HG03520 (cell line): ENCODE measurements at regions not wholly inside any gene's neighbourhood (a gene's known extent, or its start where the extent isn't known, plus 50 kb on each side); places are given as distances from the start of the nearest gene placed in this dataset.
"Not testable (repeated sequence)": the region's sequence is repeated elsewhere in the genome, so short reads cannot be mapped to it uniquely, and the experiment has no call there.

Source experiments
- ATAC-seq: cut with Tn5 transposase; IDR thresholded peaks from one replicate; pipeline ENCODE4 v1.9.1; 2021; ENCODE audit warnings: mild to moderate bottlenecking, moderate library complexity; ENCODE audit not compliant: unreplicated experiment

DNA sequence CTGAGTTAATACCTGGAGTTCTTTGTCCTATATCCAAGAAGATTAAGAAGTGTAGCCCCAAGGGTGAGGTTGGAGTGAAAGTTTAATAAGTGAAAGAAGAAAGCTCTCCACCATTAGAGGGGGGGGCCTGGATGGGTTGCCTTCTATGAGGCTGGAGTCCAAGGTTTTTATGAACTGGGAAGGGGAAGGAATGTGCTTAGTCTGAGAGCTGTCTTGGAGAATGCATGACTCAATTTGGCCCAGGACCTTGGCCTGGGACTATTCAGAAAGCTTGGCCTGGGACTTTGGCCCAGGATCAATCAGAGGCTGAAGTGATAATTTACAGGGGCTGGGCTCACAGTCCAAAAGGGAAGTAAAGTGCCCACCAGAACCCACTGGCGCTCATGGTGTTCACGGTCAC, 1049.0 kb upstream of the GRIA3 start:
- no peak for ATAC-seq

GRCh38 chrX:122140219-122140618, 1043.9 kb upstream of the GRIA3 start:
- ATAC-seq, result not testable (repeated sequence)

GRCh38 chrX:122154019-122154418, 1030.1 kb upstream of the GRIA3 start:
- ATAC-seq, result no peak

GRCh38 chrX:122168241-122168640, 1015.8 kb upstream of the GRIA3 start:
- no peak for ATAC-seq

GRCh38 chrX:122184791-122185190, 999.3 kb upstream of the GRIA3 start:
- no peak for ATAC-seq

GRCh38 chrX:122187069-122187713, 996.9 kb upstream of the GRIA3 start:
- ATAC-seq, result no peak

GRCh38 chrX:122188751-122189150, 995.3 kb upstream of the GRIA3 start:
- no peak for ATAC-seq

- ATAC-seq, result no peak
These were observed 987.7 kb upstream of the GRIA3 start for GRCh38 chrX:122196343-122196742.

- no peak for ATAC-seq
These were observed 980.7 kb upstream of the GRIA3 start for GRCh38 chrX:122203399-122203798.

DNA sequence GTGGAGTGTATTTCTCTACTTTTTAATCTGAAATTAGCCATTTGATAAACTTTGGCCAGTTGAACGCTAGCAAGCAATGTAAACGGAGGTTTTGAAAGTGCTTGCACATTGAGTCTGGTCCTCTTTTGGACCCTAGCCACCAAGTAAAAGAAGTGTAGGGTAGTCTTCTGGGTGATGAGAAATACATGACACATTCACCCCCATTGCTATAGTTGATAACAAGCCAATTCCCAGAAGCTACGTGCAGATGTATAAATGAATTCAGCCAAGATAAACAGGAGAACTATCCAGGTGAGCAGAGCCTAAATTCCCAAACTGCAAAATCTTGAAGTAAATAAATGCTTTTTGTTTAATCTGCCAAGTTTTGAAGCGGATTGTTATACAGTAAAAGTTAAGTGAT, 965.4 kb upstream of the GRIA3 start:
- ATAC-seq, result no peak

GRCh38 chrX:122219226-122219625, 964.9 kb upstream of the GRIA3 start:
- no peak for ATAC-seq

GRCh38 chrX:122219735-122220134, 964.3 kb upstream of the GRIA3 start:
- ATAC-seq, result no peak

DNA sequence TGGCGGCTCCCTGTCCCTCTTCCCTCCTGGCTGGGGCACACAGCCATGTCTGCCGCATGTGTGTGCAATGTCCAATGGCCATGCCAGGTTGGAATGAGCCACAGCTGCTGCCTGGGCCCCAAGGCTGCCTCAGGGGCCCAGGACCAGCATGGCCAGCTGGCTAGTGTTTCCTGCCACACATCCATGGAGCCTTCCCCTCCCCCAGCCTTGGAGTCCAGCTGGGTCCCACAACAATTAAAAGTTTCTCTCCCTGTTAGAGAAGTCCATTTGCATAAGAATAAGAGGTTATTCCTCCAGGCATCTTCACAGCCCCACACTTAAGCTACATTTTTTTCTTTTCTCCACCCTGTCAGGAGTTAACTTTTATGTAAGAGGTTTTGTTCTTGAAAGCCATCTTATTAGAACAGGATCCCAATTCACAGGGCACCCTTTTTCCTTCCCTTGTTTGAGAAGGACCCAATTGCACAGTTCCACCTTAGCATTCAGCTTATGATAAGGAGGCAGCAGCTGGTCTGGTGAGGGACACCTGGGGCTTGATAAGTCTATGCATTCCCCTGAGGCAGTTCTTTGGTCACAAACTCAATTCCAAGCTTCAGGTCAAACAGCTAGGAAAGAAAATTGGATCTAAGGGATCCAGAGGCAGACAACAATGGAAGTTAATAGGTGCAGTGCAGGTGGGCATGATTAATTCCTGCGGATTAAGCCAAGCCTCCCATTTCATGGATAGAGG, 963.3 kb upstream of the GRIA3 start:
- ATAC-seq, result no peak

DNA sequence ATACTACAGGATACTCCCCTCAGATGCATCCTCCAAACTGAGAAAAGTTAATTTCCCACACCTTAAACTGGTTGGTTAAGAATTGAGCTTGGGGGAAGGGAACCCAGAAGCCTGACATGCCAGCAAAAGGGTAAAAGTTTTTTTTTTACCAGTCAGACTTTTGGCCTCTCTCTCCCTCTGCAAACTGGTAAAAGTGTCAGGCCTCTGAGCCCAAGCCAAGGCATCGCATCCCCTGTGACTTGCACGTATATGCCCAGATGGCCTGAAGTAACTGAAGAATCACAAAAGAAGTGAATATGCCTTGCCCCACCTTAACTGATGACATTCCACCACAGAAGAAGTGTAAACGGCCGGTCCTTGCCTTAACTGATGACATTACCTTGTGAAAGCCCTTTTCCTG, 962.3 kb upstream of the GRIA3 start:
- not testable (repeated sequence) for ATAC-seq

DNA sequence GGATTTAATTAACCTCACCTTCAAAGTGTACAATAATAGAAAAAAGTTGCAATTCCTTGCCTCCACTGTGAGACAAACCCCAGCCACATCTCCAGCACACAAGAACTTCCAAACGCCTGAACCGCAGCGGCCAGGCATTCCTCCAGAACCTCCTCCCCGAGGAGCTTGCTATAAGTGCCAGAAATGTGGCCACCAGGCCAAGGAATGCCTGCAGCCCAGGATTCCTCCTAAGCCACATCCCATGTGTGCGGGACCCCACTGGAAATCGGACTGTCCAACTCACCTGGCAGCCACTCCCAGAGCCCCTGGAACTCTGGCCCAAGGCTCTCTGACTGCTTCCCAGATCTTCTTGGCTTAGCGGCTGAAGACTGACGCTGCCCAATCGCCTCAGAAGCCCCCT, 959.9 kb upstream of the GRIA3 start:
- not testable (repeated sequence) for ATAC-seq

DNA sequence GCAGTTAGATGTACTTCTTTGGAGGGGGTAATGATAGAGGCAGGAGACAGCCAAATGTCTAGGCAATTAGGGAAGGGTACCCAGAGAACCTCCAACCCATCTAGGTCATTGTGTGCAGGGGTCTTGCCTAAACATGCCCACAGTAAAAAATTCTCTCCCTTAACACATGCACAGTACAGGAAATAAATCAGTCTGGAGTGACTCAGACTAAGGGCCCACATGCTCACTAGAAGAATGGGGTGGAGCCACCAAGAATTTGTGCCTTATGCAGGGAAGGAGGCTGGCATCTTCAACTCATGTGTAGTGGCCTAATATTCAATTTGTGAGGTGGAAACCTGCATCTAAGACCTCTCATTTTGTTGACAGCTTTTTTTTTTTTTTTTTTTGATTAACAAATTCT, 945.3 kb upstream of the GRIA3 start:
- ATAC-seq, result no peak

DNA sequence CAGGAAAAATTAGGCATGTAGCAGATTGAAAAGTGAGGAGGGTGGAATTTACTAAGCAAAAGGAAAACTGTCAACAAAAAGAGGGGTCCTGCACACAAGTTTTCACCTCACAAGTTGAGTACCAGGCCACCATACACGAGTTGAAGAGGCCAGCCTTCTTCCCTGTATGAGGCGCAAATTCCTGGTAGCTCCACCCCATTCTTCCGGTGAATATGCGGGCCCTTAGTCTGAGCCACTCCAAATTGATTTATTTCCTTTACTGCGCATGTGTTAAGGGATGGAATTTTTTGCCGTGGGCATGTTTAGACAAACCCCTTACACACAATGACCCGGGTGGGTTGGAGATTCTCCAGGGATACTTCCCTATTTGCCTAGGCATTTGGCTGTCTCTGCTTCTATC, 942.1 kb upstream of the GRIA3 start:
- ATAC-seq, result no peak

GRCh38 chrX:122244080-122244479, 940.0 kb upstream of the GRIA3 start:
- ATAC-seq, result no peak

- ATAC-seq, result no peak
These were observed 938.9 kb upstream of the GRIA3 start for GRCh38 chrX:122245175-122245574.

DNA sequence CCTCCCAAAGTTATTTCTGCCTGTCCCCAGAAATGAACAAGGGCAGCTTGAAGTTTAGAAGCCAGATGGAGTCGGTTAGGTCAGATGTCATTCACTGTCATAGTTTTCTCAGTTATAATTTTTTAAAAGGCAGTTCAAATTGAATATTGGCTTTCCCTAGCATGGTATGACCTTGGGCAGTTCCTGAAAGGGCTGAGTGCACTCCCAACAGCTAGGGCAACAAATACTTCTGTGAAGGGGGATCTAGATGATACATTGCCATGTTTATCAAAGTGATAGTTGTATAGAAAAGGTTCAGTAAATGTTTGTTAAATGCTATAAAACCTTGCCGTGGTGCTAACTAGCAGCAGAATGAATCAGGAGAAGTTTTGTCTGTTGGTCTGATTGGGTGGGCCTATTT, 938.1 kb upstream of the GRIA3 start:
- ATAC-seq, result no peak

- no peak for ATAC-seq
These were observed 937.1 kb upstream of the GRIA3 start for GRCh38 chrX:122246937-122247336.

GRCh38 chrX:122248681-122249080, 935.4 kb upstream of the GRIA3 start:
- no peak for ATAC-seq

- no peak for ATAC-seq
These were observed 931.6 kb upstream of the GRIA3 start for GRCh38 chrX:122252454-122252853.
